ENCODE measurements at regions not wholly inside any gene's neighbourhood (a gene's known extent, or its start where the extent isn't known, plus 50 kb on each side); places are given as distances from the start of the nearest gene placed in this dataset.

DNA sequence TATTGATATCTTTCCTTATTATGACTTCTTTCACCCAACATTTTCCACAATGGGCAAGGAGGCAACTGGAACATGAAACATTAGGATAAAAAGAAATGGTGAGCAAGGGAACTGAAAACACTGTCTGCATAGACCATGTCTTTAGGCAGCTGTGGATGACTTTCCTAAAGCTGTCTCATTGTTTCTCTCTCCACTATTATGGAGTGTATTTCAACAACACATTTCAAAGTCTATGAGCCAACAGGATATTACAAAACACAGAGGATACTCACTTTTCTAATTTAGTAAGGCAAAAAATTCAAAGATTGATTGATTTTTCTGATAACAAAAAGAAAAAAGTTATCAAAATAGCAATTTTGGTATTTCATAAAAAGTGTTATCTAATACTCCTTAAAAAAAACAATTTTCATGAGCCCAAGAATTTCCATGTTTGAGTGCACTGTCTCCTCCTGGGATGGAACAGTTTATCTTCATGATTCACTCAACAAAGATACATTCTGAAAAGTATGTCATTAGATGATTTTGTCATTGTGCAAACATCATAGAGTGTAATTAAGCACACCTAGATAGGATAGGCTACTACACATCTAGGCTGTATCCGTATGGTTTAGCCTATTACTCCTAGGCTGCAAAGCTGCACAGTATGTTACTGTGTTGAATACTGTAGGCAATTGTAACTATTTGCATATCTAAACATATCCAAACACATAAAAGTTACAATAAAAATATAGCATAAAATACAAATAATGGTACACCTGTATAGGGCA lies 1568.4 kb downstream of the SLITRK5 start:
- DNase-seq = no peak

DNA sequence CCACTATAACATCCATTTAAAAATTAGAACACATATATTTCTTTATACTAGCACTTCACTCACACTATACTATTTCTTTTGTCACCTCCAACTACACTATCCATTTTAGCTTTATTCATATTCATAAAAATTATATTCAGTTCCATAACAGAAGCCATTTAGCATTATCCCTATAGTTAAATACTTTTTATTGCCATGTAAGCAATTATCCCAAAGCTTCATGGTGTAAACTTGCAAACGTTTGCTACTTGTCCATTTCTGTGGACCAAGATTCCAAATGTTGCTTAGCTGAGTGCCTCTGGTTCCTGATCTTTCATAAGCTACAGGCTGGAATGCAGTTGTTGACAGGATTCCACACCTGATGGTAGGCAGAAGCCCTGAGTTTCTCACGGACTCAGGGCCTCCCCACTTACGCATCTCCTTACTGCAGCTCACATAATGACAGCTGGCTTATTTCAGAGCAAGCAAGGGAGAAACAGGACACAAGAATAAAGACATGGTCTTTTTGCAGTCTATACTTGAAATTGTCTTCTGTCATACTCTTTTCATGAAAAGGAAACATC lies 1584.8 kb downstream of the SLITRK5 start:
- DNase-seq = no peak

DNA sequence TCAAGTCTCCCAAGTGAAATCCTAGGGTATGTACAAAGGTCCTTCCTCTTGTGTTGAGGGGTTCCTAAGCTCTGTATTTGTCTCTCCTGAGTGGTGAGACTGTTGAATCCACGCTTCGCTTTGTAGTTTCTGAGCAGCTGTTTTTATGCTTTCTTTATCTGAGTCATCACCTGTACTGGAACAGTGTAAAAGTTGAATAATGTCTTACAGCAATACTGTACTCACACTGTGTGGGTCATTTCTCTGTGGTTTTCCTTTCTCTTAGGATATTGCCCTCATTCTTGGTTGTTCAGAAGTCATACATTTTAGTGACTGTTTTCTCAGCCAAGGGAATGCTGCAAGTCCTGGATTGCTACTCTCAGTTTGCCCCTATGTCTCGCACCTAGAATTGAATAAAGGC lies 1596.6 kb downstream of the SLITRK5 start:
- no peak for DNase-seq

DNA sequence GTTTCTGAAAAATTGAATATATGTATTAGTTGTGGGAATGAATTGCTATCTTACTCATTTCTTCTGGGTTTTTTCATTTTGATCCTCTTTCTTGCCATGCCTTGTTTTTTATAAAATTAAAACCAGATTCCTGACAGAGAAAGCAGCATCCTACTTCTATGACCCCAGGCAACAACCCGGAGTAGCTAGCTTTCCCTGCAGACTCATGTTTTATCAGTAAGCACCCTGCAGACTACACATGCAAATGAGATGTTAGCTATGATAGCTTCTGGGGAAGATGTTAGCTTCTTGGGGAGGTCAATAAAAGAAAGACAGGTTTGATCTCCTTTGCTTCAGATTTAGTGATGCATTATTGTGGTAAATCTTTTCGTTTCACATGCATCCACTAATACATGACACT lies 1598.6 kb downstream of the SLITRK5 start:
- DNase-seq = no peak

DNA sequence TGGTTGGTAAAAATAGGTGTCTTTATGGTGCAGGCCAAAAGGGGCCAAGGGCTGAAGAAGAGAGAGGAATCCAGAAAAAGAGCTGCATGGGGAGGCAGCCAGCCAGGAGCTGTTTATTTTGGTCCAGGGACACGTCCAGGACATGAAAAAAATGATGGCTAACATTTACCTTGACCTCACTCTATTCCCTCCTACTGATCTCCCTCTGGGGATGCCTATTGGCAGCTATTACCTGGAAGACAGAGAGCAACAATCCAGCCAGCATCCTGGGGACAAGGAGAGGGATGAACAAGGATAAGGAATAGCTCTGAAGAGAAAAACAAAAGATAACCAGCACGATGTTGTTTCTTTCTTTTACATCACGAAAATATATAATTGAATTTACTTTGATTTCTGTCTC lies 1599.6 kb downstream of the SLITRK5 start:
- no peak for DNase-seq

DNA sequence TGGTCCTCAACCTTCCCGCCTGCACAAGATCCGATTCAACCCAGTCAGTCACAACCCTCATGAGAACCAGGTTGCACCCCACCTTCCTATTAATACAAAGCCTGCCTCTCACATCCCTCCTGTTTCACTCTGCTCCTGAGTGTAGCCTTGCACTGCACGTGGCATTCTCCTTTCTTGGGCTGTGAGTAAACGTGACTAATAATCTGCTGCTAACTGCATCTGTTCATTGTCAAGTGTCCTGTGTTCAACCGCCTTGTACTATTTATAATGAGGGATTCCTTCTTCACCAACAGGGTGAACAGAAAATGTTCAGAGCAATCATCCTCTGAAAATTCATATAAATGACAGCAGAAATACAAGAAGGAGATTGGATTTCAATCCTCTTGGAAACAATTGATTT lies 1608.2 kb downstream of the SLITRK5 start:
- DNase-seq = no peak

DNA sequence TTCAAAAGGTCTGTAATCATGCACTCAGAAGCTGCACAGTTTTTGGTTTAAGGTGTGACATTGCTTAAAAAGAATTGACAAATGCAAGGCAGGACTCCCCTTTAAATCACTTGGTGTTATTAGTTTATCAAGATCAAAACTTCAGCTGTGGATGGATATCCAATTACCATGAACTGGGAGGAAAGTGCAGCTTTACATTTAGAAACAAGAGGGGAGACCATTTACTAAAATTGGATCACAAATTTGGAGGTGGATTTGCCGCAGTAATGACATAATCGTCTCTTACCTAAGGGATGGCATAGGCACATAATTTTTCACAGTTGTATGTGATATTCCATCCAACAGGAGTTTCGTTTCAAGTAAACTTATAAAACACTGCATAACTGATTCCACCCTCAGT lies 1610.2 kb downstream of the SLITRK5 start:
- DNase-seq = no peak

DNA sequence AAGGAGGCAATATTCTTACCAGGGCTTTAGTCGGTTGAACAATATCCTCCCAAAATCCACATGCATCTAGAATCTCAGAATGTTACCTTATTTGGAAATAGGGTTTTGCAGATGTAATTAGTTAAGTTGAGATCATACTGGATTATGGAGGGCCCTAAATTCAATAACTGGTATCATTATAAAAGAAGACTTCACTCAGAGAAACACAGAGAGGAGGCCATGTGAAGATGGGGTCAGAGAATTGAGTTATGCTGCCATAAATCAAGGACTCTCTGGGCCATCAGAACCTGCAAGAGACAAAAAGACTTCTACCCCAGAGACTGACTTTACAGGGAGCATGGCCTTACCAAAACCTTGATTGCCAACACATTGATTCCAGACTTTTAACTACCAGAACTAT lies 1611.1 kb downstream of the SLITRK5 start:
- DNase-seq = no peak

DNA sequence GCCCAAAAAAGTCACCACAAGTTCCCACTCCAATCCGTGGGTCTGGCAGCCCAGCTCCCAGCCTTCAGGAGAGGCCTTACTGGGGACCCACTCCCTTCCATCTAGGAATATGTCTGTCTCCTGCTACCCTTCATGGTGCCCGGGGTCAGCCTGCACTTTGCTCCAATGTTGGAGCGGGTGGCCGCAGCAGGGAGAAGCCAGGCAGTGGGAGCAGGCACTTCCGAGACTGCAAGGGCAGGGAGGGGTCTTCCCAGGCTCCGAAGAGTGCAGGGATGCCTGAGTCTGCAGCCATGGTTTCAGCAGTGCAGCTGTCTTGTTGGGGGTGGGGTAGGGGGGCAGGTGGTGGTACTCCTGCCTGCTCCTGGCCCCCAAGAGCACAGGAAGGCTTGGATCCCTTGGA lies 1616.2 kb downstream of the SLITRK5 start:
- DNase-seq = no peak

DNA sequence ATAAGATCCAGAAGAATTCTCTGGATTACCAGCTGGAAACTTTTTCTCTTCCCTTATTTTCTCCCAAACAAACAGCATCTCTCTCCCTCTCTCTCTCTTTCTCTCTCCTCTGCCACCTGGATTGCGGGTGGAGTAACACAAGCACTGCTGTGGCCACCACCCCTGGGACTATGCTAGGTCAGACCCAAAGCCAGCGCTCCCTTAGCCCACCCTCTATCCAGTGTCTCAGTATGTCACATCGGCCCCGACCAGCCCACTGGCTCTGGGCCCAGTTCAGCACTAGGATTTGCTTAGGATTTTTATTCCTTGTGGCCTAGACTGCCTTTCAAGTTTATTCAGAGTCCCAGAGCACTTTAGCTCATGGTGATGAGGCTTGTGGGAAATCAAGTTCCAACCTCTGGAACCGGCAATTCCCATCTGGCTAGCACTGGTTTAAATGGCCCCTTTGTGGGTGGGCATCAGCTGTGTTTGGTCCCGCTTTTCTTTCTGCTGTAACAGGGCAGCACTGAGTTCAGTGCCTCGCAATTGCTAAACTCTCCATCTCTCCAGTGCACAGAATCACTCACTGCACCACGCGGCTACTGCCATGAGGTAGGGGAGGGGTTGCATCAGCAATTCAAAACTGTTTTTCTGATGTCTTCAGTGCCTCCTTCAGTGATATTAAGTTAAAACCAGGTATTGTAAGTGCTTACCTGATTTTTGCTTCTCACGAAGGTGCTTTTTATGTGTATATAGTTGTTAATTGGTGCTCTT lies 1623.1 kb downstream of the SLITRK5 start:
- no peak for DNase-seq

DNA sequence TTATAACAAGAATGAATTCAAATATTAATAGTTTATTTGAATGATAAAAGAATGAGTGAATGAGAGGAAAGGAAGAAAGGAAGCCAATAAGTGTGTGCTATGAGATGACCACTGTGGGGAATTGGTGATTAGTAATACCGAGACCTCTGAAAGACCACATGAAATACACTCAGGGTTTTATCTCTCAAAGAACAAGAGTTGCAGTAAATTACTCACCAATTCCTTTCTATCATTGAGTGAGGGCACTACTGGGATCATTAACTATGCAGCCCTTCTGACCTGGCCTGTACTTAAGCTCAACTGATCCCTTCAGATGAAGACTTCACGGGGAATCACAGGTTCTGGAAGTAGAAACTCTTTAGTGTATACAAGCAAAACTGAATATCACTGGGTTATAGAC lies 1636.1 kb downstream of the SLITRK5 start:
- DNase-seq = no peak

DNA sequence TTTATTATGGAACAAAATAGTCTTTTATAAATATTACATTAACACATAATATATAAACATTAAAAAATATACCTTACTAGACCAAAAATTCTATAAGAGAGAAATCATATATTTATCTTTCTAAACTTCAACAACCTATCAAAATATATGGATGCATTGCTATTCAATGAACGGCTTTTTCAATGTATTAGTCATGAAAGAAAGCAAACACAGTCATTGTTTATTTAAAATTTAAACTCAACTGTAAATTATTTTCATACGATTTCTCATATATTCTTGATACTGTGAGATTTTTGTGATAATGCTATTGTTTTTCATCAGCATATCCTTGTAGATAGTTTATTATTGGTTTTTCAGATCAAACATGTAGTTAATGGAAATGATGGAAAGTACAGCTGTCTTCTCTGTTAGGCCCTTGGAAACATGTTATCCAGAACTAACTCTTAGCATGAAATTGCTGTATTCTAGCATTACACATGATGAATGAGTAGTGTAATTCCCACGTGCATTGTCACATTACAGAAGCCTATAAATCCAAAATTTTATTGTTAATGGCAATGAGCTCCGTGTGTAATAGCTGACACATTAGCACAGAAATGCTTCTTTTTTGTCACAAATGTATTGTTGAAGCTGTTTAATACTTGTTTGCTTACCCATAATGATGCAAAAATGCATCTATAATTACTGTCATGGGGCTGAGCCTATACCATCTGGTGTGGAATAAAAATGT lies 1639.9 kb downstream of the SLITRK5 start:
- no peak for DNase-seq

DNA sequence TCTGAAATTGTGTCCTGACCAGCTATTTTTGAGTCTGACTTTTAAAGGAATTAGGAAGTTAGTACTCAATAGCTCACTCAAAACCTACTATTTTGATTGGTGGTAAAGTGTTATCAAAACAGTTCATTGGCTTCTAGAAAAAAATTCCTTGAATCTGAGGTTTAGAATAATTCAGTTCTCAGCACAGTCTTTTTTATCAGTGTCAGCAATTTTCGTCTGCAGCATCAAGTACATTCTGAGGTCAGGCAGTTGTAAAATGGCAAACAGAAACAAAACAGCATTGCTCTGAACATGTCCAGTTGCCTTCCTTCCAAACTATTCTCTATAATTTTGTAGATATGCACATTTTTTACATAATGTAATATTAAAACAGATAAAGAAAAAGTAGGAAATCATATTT lies 1644.1 kb downstream of the SLITRK5 start:
- DNase-seq = no peak

DNA sequence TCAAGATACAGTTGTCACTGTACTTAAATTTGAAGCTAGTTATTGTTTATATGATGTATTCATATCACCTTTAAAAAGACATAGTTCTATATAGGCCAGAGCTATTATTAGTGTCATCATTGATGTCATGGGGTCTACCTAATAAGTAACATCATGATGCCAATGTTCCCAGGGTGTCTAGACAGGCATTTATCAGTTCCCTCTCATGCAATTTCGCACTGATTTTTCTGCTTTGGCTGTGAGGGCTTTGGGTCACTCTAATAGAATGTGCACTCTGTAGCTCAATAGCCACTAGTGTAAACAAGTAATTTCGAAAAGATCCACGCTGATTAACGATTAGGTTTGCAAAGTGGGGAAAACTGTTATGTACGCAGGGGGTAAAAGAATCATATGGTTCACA lies 1651.3 kb downstream of the SLITRK5 start:
- no peak for DNase-seq

DNA sequence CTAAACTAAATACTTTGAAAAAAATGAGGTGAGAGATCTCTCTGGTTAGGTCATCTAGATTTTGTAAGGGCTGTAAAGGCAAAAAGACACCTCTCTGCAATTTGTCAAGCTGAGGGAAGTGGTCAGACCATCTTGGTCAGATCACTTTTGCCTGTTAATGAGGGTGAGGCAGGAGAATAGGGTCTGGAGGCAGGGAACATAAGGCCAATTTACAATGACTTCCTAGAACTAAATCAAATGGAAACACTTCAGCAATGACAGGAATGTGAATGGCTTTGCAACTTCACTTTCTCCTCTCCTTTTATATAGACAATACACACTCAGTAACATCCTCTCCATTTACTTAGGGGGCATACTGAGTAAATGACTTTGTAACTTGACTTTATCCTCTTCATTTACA lies 1653.4 kb downstream of the SLITRK5 start:
- no peak for DNase-seq

DNA sequence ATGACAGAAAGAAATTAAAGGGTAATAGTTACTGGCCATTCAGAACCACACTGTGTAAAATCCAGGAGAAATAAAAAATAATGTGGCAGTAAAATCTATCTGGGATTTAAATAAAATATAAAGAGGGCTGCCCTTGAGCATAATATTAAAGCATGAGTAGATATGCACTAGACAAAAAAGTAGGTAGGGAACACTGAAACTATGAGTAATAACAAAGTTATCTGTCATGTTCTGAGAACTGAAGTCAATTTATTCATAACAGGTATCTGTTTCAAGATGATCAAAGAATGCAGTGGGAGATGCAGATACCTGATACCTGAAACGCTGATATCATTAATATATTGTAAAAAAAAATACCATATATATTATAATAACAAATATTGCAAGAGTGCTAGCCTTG lies 1672.0 kb downstream of the SLITRK5 start:
- DNase-seq = no peak

DNA sequence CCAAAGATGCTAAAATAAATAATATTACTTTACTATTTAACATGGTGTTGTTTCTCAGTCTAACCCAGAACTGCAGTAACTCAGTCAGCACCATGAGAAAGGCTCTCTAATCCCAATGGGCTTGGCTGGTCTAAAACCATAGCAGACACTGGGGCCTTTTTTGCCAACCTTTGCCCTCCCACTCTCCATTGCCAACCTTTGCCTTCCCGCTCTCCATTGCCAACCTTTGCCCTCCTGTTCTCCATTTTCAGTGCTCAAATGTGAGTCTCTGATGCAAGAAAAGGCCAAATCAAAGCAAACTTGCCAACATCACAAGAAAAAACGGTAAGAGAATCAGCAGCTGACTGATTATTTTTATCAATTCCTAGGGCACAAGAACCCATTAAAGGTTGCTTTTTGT lies 1681.2 kb downstream of the SLITRK5 start:
- no peak for DNase-seq

DNA sequence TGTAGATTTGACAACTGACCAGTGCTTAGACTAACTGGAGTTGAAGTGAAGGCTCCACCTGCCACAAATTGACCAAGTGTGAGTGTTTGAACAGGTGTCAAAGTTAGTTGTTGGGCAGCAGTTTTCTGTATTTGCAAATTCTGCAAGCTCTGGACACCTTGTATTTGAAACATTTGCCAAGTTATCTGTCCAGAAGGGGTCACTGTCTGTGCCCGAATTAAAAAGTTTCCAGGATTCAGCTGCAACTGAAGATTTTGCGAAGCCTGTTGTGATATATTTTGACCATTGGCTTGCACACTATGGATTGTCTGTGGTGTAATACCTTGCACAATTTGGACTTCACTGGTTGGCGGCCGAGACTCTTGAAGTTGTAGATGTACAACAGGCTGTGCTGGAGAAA lies 1690.7 kb downstream of the SLITRK5 start:
- DNase-seq = no peak

DNA sequence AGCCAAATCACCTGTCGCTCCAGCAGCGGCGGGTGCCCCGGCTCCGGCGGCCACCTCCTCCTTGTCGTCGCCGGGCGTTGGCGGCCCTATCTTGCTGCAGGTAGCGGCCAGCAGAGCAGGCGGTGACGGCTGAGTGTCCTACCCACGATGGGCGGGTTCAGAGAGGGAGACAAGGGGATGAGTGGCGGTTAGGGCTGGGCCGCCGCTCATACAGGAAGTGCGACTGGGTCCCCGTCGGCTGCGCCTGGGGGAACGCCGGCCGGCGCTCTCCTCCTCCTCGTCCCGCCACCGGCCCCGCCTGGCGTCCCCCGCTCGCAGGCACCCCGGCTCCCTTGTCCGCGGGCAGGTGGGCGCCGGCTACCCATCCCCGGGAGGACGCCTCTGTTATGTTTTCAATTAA lies 1692.0 kb downstream of the SLITRK5 start:
- DNase-seq = no peak

DNA sequence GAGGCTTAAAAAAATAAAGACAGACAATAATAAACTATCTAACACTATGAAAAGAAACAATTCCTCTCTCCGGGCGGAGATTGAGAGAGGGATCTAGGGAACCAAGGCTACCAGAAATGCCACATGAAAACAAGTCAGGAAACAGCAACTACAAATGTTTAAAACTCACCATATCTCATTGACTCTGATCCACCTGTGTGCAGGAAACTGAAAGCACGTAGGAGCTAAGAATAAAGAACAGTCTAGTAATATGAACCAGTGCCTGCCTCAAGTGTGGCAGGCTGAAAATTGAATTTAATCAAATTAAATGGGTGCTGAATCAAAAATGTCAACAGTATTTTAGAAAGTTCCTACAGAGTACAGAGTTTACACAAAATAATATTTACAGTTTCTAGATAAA lies 1701.0 kb downstream of the SLITRK5 start:
- DNase-seq = no peak

DNA sequence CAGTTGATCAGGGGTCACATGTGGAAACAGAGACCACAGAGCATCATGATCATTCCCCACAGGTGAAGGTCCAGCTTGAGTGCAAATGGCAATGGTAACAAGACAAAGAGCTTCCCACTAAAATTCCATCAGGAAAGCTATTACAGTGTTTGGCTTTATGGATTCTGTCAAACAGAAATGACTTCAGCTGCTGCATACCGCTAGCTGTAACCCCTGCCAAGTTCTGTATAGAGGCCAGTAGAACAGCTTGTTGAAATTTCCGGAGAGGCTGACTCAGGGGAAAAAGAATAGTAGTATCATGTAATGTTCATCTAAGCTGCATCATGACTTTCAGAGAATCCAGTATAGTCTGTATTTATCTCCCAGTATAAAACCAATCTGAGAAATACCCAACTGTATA lies 1704.7 kb downstream of the SLITRK5 start:
- no peak for DNase-seq

DNA sequence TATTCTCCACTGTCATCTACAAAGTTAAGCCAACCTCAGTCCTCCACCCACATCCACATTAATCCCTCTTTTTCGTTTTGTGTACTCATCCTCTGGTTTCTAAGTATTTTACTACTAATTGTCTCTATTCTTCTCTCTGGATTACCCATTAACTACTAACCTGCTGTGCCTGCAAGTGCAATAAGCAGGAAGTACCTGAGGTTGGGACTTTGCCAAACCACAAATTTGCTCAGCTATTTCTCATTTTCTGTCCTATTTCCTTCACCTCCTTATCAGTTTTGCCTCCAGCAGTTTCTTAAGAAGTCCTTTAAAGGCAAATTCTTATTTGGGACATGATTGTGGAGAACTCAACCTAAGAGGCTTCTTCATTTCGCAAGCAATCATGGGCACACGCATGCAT lies 1708.9 kb downstream of the SLITRK5 start:
- DNase-seq = no peak

DNA sequence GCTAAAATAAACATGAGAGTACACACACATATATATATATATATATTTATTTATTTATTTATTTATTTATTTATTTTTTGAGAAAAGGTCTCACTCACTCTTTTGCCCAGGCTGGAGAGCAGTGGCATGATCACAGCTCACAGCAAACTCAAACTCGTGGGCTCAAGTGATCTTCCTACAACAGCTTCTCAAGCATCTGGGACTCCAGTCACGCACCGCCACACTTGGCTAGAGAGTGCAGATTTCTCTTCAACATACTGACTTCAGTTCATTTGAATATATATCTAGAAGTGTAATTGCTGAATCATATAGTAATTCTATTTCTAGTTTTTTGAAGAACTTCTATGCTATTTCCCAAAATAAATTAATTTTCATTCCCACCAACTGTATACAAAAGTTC lies 1711.8 kb downstream of the SLITRK5 start:
- DNase-seq = no peak

DNA sequence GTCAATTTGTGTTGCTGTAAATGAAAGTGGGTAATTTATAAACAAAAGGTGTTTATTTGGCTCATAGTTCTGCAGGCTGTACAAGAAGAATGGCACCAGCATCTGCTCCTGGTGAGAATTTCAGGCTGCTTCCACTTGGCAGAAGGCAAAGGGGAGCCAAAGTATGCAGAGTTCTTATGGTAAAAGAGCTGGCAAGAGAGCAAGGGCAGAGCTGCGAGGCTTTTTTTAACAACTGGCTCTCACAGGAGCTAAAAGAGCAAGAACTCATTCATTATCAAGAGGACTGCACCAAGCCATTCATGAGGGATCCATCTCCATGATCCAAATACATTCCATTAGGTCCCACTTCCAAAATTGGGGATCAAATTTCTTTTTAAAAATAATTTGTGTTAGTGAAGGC lies 1712.7 kb downstream of the SLITRK5 start:
- DNase-seq = no peak
